Adrenal gland (tissue), 9 donors: ENCODE measurements at regions not wholly inside any gene's neighbourhood (a gene's known extent, or its start where the extent isn't known, plus 50 kb on each side); places are given as distances from the start of the nearest gene placed in this dataset.

Experiments
- DNase-seq, 7 donors: peaks; one replicate each; pipeline ENCODE4 v3.0.0-alpha.2; 2019 to 2020
- H3K27ac ChIP-seq, 5 donors: fragments of 200-600 bp; sonication (generic) in 4 of 5; 1 replicate in 3 of 5; 2 replicates in 2 of 5; pipeline versions ENCODE4 v1.5.1 to v1.8.0; 2016 to 2020; ENCODE audit warnings: mild to moderate bottlenecking in 1 of 5
- H3K27me3 ChIP-seq: fragments of 200-600 bp; 2 replicates; pipeline ENCODE4 v1.8.0; 2021
- H3K36me3 ChIP-seq, 2 donors: fragments of 200-600 bp; replicated peaks in 1 of 2; 1 replicate in 1 of 2; 2 replicates in 1 of 2; pipeline versions ENCODE4 v1.5.1 to v1.8.0; 2018 to 2022
- H3K4me1 ChIP-seq, 2 donors: fragments of 200-600 bp; replicated peaks in 1 of 2; 1 replicate in 1 of 2; 2 replicates in 1 of 2; pipeline versions ENCODE4 v1.5.1 to v1.8.0; 2018 to 2021
- H3K4me3 ChIP-seq, 4 donors: fragments of 200-600 bp; sonication (generic) in 3 of 4; one replicate each; pipeline ENCODE4 v1.5.1; 2016 to 2018
- H3K9me3 ChIP-seq, 3 donors: fragments of 200-600 bp; sonication (generic) in 1 of 3; replicated peaks in 1 of 3; 1 replicate in 2 of 3; 2 replicates in 1 of 3; pipeline versions ENCODE4 v1.5.1 to v1.8.0; 2016 to 2021
- POLR2A ChIP-seq, 2 donors: fragments of 450-650 bp; IDR thresholded peaks; one replicate each; pipeline ENCODE4 v1.6.1; 2017; ENCODE audit warnings: antibody characterized with exemption in 2 of 2, mild to moderate bottlenecking in 2 of 2, moderate library complexity in 1 of 2
- WGBS, 4 donors: extraction: QIAGEN DNeasy Blood & Tissue Kit in 2 of 4; methylation state at CpG; one replicate each; pipeline versions ENCODE4 v1.1.5 to v1.1.7; 2013 to 2017; 5-methylcytosine and 5-hydroxymethylcytosine counted together
- intact Hi-C, 2 donors: fragments of 100-400 bp; cut with DNase I; formaldehyde crosslinking; loops; one replicate each; pipeline versions ENCODE4 v1.14.1 to v1.15.0; 2022 to 2023
- TF ChIP-seq, protein P1 (sequence below), 6 experiments: fragments of 450-650 bp in 4 of 6; fragments of 200-600 bp in 2 of 6; sonication (generic) in 1 of 6; IDR thresholded peaks; 1 replicate in 5 of 6; 2 replicates in 1 of 6; pipeline versions ENCODE4 v1.5.1 to v1.8.0; 2016 to 2021; ENCODE audit warnings: antibody characterized with exemption in 6 of 6, mild to moderate bottlenecking in 2 of 6, moderate library complexity in 1 of 6
- donor health status: healthy with polysubstance abuse.
- donor health status: Bipolar disorder and iron deficiency.
- donor health status: DM: yes; HTN: yes; CAD: no.
- donor health status: DM: no; HTN: no; CAD: no.
- donor health status: DM: no; HTN: no; CAD: no.

DNA sequence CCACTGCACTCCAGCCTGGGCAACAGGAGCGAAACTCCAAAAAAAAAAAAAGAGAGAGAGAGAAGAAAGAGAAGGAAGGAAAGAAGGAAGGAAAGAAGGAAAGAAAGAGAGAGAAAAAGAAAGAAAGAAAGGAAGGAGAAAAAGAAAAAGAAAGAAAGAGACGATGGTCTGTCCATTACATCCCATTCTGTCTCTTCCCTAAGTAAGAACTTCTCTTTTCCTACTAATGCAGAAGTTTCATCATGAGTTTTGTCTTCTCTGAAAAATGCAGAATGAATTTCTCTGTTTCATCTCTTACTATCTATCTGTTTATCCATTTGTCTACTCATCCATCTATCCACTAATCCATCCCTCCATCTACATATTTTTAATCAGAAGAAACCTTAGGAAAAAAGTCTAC lies 94.9 kb upstream of the MED13 start:
- Histone ChIP-seq H3K27ac (no peak overlapping the region), H3K4me3 (no peak overlapping the region), H3K9me3 (no peaks in the 10 kb centered on the region), H3K36me3 (no peaks in the 10 kb centered on the region), H3K4me1 (no peaks in the 10 kb centered on the region), H3K27me3 (no peaks in the 10 kb centered on the region)
- TF ChIP-seq, protein P1, sequence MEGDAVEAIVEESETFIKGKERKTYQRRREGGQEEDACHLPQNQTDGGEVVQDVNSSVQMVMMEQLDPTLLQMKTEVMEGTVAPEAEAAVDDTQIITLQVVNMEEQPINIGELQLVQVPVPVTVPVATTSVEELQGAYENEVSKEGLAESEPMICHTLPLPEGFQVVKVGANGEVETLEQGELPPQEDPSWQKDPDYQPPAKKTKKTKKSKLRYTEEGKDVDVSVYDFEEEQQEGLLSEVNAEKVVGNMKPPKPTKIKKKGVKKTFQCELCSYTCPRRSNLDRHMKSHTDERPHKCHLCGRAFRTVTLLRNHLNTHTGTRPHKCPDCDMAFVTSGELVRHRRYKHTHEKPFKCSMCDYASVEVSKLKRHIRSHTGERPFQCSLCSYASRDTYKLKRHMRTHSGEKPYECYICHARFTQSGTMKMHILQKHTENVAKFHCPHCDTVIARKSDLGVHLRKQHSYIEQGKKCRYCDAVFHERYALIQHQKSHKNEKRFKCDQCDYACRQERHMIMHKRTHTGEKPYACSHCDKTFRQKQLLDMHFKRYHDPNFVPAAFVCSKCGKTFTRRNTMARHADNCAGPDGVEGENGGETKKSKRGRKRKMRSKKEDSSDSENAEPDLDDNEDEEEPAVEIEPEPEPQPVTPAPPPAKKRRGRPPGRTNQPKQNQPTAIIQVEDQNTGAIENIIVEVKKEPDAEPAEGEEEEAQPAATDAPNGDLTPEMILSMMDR (IDR thresholded peaks at IDR 0.05), result no peak
- TF ChIP-seq POLR2A (IDR thresholded peaks at IDR 0.05), result no peak
- no peak for DNase-seq
- intact Hi-C loops, result no loop called here
- 87 to 100% (median 92%) methylated on average over 2 of the region's 2 CpGs for WGBS, 4 donors

DNA sequence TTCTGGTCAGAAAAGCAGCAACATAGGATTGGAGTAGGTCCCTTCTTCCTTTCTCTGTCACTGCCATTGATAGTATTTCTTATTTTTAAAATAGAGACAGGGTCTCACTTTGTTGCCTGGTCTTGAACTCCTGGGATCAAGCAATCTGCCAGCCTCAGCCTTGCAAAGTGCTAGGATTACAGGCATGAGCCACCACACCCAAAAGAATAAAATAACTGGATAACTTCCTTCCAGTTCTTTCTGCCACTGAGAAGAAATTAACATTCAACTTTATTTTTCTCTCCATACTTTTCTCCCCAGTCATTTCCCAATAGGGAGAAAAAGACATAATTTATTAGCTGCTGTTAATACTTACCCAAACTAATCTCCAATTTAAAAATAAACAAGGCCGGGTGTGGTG lies 91.9 kb upstream of the MED13 start:
- no peak overlapping the region for H3K27ac ChIP-seq
- DNase-seq, result no peak
- H3K36me3 ChIP-seq, result no peaks in the 10 kb centered on the region
- H3K27me3 ChIP-seq, result no peaks in the 10 kb centered on the region
- TF ChIP-seq, protein P1 (IDR thresholded peaks at IDR 0.05), result no peak
- TF ChIP-seq POLR2A (IDR thresholded peaks at IDR 0.05), result no peak
- intact Hi-C loops, result no loop called here
- WGBS, 4 donors, result 56 to 89% (median 86%) methylated on average over 1 of the region's 1 CpG
- no peaks in the 10 kb centered on the region for H3K9me3 ChIP-seq
- H3K4me1 ChIP-seq, result no peaks in the 10 kb centered on the region
- H3K4me3 ChIP-seq, result no peak overlapping the region

DNA sequence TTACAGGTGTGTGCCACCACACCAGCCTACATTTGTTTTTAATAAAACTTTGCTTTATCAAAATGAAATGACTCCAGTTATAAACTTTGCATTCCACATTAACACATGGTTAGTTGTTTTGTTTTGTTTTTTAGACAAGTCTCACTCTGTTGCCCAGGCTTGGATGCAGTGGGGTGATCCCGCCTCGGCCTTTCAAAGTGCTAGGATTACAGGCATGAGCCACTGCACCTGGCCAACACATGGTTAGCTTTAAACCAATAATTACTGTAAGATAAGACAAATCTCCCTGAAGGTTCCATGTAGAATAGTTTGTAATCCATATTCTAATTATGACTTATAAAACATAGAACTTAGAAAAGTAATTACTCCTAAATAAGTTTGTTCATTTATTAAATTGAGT lies 89.8 kb upstream of the MED13 start:
- intact Hi-C loops, result no loop called here
- WGBS, 4 donors, result 88 to 94% (median 91%) methylated on average over 2 of the region's 2 CpGs

DNA sequence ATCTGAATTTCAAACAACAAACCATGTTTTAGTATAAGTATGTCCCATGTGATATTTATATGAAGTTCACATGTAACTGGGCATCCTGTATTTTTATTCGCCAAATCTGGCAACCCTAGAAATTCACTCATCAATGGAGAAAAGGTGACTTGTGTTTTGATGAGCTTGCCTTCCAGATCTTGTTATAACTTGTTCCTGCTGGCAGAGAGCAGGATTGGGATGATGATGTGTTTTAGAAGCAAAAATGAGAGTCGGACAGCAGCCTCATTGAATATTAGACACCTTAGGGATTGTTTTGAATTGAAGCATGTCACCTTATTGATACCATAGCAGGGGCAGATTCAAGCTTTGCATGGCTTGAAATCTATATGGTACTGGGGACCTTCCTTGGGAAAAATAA lies 85.4 kb upstream of the MED13 start:
- 88 to 95% (median 90%) methylated on average over 2 of the region's 2 CpGs for WGBS, 4 donors
- intact Hi-C loops, result no loop called here
- H3K36me3 ChIP-seq, result no peaks in the 10 kb centered on the region
- no peak overlapping the region for H3K27ac ChIP-seq
- H3K4me1 ChIP-seq, result no peaks in the 10 kb centered on the region
- no peak for DNase-seq
- no peak overlapping the region for H3K4me3 ChIP-seq
- no peaks in the 10 kb centered on the region for H3K27me3 ChIP-seq
- no peak for TF ChIP-seq POLR2A (IDR thresholded peaks at IDR 0.05)
- TF ChIP-seq, protein P1 (IDR thresholded peaks at IDR 0.05), result no peak
- H3K9me3 ChIP-seq, result no peaks in the 10 kb centered on the region

More for the DNA sequence above, 89.8 kb upstream of the MED13 start:
- no peak overlapping the region for H3K4me3 ChIP-seq
- no peaks in the 10 kb centered on the region for H3K27me3 ChIP-seq
- no peaks in the 10 kb centered on the region for H3K4me1 ChIP-seq
- no peak overlapping the region for H3K27ac ChIP-seq
- TF ChIP-seq POLR2A (IDR thresholded peaks at IDR 0.05), result no peak
- TF ChIP-seq, protein P1 (IDR thresholded peaks at IDR 0.05), result no peak
- no peaks in the 10 kb centered on the region for H3K36me3 ChIP-seq
- DNase-seq, result no peak
- no peaks in the 10 kb centered on the region for H3K9me3 ChIP-seq
